SK-N-DZ (cell line): ENCODE measurements at regions not wholly inside any gene's neighbourhood (a gene's known extent, or its start where the extent isn't known, plus 50 kb on each side); places are given as distances from the start of the nearest gene placed in this dataset.

Experiments
- DNase-seq: peaks from one replicate; pipeline ENCODE4 v3.0.0-alpha.2; 2015; ENCODE audit warnings: low spot score

GRCh38 chr18:56224669-56225561 lies 413.5 kb downstream of the TXNL1 start:
- no peak for DNase-seq

- DNase-seq: no peak
Measured at GRCh38 chr18:56221195-56222065, 417.0 kb downstream of the TXNL1 start.

GRCh38 chr18:56217406-56217805 lies 421.0 kb downstream of the TXNL1 start:
- DNase-seq: no peak

GRCh38 chr18:56214706-56215105 lies 423.7 kb downstream of the TXNL1 start:
- peak; percentile 78 for DNase-seq

GRCh38 chr18:56210520-56210919 lies 427.9 kb downstream of the TXNL1 start:
- DNase-seq: no peak

- DNase-seq: no peak
Measured at GRCh38 chr18:56207989-56208388, 430.4 kb downstream of the TXNL1 start.

- DNase-seq: no peak
Measured at GRCh38 chr18:56204052-56204451, 434.3 kb downstream of the TXNL1 start.

GRCh38 chr18:56202678-56203077 lies 435.7 kb downstream of the TXNL1 start:
- no peak for DNase-seq

GRCh38 chr18:56200381-56200911 lies 437.9 kb downstream of the TXNL1 start:
- DNase-seq: no peak

GRCh38 chr18:56199580-56200330 lies 438.6 kb downstream of the TXNL1 start:
- DNase-seq: no peak

- no peak for DNase-seq
Measured at GRCh38 chr18:56197241-56197859, 441.0 kb downstream of the TXNL1 start.

GRCh38 chr18:56196495-56197225 lies 441.7 kb downstream of the TXNL1 start:
- DNase-seq: no peak

GRCh38 chr18:56191334-56191733 lies 447.1 kb downstream of the TXNL1 start:
- no peak for DNase-seq

- peak; percentile 70 for DNase-seq
Measured at GRCh38 chr18:56189615-56190014, 448.8 kb downstream of the TXNL1 start.

GRCh38 chr18:56188529-56189275 lies 449.7 kb downstream of the TXNL1 start:
- peak; percentile 1 for DNase-seq

- DNase-seq: no peak
Measured at GRCh38 chr18:56186319-56186718, 452.1 kb downstream of the TXNL1 start.

- DNase-seq: no peak
Measured at GRCh38 chr18:56185126-56185525, 453.3 kb downstream of the TXNL1 start.

- no peak for DNase-seq
Measured at GRCh38 chr18:56176751-56177150, 461.6 kb downstream of the TXNL1 start.

GRCh38 chr18:56175330-56176001 lies 462.9 kb downstream of the TXNL1 start:
- DNase-seq: no peak
